ENCODE measurements at regions not wholly inside any gene's neighbourhood (a gene's known extent, or its start where the extent isn't known, plus 50 kb on each side); places are given as distances from the start of the nearest gene placed in this dataset.

DNA sequence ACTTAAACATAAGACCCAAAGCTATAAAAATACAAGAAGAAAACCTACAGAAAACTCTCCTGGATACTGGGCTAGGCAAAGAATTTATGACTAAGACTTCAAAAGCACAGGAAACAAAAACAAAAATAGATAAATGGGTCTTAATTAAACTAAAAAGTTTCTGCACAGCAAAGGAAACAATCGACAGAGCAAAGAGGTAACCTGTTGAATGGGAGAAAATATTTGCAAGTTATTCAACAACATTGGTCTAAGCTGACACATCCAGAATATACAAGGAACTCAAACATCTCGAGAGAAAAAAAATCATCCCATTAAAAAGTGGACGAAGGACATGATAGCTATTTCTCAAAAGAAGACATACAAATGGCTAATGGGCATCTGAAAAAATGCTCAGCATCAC is 72.3 kb upstream of the RBBP8 start (continued):
- no peak for TF ChIP-seq MAFK (IDR thresholded peaks at IDR 0.05; ENCODE audit: partially characterized antibody)

DNA sequence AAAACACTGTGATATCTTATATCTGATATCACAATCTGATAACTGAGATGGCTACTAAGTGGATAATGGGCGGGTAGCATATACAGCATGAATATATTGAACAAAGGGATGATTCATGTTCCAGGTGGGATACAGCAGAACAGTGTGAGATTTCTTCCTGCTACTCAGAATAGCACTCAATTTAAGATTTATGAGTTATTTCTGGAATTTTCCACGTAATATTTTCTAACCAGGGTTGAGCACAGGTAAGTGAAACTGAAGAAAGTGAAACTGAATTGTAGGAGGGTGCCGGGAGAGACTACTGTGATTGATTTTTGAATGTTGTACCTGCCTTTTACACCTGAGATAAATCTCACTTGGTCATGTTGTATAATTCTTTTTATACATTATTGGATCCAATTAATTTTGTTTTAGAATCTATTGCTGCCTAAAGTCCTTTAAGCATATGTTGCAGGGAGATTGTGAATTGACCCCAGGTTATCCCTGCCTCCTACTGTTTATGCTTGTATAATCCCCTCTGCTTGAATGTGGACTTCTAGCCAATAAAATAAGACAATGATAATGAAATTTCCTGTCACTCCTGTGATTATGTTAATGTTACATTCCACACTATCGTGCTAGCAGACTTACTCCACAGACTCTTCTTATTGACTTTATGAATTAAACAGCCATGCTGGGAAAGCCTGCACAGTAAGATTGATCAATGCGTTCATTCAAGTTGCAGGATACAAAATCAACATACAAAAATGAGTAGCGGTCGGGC is 67.6 kb upstream of the RBBP8 start:
- Histone ChIP-seq H3K9me3 (no peaks in the 10 kb centered on the region), H3K4me1 (no peaks in the 10 kb centered on the region), H3K27ac (no peak overlapping the region), H3K4me3 (no peak overlapping the region), H3K4me2 (no peak overlapping the region)
- TF ChIP-seq HOXB5 (CRISPR knock-in tag; IDR thresholded peaks at IDR 0.05) = no peak
- no peak for TF ChIP-seq EHMT2 (IDR thresholded peaks at IDR 0.05; ENCODE audit: low read depth)
- no peak for TF ChIP-seq RFX5 (IDR thresholded peaks at IDR 0.05)
- no peak for TF ChIP-seq EHF (CRISPR knock-in tag; IDR thresholded peaks at IDR 0.05)
- no peak for TF ChIP-seq HOXA7 (CRISPR knock-in tag; IDR thresholded peaks at IDR 0.05)
- no peak for TF ChIP-seq EP300 (IDR thresholded peaks at IDR 0.05)
- TF ChIP-seq, protein P1, sequence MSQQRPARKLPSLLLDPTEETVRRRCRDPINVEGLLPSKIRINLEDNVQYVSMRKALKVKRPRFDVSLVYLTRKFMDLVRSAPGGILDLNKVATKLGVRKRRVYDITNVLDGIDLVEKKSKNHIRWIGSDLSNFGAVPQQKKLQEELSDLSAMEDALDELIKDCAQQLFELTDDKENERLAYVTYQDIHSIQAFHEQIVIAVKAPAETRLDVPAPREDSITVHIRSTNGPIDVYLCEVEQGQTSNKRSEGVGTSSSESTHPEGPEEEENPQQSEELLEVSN (IDR thresholded peaks at IDR 0.05; ENCODE audit: borderline replicate concordance, low read depth) = no peak
- TF ChIP-seq GATA3 (IDR thresholded peaks at IDR 0.05; ENCODE audit: borderline replicate concordance) = no peak
- no peak for TF ChIP-seq ZNF302 (CRISPR knock-in tag; IDR thresholded peaks at IDR 0.05)
- no peak for TF ChIP-seq RARB (CRISPR knock-in tag; IDR thresholded peaks at IDR 0.05)
- TF ChIP-seq, protein P2, sequence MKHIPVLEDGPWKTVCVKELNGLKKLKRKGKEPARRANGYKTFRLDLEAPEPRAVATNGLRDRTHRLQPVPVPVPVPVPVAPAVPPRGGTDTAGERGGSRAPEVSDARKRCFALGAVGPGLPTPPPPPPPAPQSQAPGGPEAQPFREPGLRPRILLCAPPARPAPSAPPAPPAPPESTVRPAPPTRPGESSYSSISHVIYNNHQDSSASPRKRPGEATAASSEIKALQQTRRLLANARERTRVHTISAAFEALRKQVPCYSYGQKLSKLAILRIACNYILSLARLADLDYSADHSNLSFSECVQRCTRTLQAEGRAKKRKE (CRISPR knock-in tag; IDR thresholded peaks at IDR 0.05; ENCODE audit: low read depth) = no peak
- TF ChIP-seq NPAS2 (CRISPR knock-in tag; IDR thresholded peaks at IDR 0.05; ENCODE audit: borderline replicate concordance) = no peak
- ATAC-seq (no peak), DNase-seq (ENCODE audit: low read depth in 1 of 2, low spot score in 1 of 2) (no peak), FAIRE-seq (no peak)
- ChIA-PET CTCF (no interaction called here), POLR2A (no interaction called here)
- WGBS (ENCODE audit: missing lambda C conversion rate) = 63% methylated on average over 7 of the region's 7 CpGs

DNA sequence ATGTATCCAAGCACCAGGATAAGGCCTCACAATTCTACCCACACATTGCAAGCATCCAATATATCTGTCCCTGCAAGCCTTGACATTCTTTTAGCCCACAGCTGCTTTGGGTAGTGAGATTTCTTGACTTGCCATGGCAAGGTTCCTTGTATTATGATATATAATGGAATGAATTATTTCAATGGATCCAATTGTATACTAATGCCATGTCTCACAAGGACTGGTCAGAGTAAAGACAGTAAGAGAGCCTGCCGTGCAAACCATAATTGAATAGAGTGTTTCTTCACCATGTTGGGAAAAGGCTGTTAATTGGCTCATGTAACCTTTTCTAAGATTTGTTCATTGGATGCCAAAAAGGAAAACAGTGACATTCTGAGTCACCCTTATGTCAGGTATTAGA is 64.3 kb upstream of the RBBP8 start:
- DNase-seq (ENCODE audit: low read depth in 1 of 2, low spot score in 1 of 2) (no peak), ATAC-seq (no peak), FAIRE-seq (no peak)
- H3K4me3 ChIP-seq = no peak overlapping the region
- peaks cover 17% of the 10 kb centered on the region for H3K4me1 ChIP-seq
- H3K4me2 ChIP-seq = no peak overlapping the region
- TF ChIP-seq ESRRA (IDR thresholded peaks at IDR 0.05; ENCODE audit: borderline replicate concordance, low read length) = no peak
- no peak for TF ChIP-seq EHMT2 (IDR thresholded peaks at IDR 0.05; ENCODE audit: low read depth)
- TF ChIP-seq, protein P3, sequence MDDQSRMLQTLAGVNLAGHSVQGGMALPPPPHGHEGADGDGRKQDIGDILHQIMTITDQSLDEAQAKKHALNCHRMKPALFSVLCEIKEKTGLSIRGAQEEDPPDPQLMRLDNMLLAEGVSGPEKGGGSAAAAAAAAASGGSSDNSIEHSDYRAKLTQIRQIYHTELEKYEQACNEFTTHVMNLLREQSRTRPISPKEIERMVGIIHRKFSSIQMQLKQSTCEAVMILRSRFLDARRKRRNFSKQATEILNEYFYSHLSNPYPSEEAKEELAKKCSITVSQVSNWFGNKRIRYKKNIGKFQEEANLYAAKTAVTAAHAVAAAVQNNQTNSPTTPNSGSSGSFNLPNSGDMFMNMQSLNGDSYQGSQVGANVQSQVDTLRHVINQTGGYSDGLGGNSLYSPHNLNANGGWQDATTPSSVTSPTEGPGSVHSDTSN (IDR thresholded peaks at IDR 0.05) = no peak
- TF ChIP-seq HOXA7 (CRISPR knock-in tag; IDR thresholded peaks at IDR 0.05) = no peak
- TF ChIP-seq, protein P2 (CRISPR knock-in tag; IDR thresholded peaks at IDR 0.05; ENCODE audit: low read depth) = no peak
- no peaks in the 10 kb centered on the region for H3K9me3 ChIP-seq
- POLR2A ChIA-PET = no interaction called here
- CTCF ChIA-PET = no interaction called here
- H3K27ac ChIP-seq = no peak overlapping the region
- 96% methylated on average over 1 of the region's 1 CpG for WGBS (ENCODE audit: missing lambda C conversion rate)

DNA sequence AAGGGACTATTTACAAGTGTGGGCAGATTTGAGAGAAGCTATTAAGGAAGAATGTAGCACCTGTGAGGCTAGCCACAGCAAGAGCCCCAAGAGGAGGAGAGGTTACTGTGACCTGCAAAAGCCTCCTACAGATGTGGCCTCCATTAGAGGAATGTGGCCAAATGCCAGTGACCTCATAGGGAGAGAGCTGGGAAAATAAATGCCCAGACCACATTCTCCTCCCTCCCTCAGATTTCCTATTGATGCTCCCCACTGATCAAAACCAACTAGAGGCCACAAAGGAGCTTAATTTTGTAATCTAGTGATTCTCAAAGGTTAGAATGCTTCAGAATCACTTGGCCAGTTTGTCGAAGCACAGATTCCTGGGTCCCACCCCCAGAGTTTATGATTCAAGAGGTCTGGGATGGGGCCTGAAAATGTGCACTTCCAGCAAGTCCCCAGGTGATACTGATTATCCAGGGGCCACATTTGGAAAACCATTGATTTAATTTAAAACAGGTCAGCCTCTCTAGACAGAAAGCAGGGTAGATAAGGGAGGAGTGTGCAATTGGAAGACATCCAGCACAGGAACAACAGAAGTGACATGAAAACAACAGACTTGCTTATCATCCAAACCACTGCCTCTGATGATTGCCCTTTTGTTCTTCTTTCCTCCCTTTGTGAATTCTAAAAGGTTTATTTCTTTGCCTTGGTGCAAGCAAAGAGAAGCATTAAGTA is 61.2 kb upstream of the RBBP8 start:
- FAIRE-seq (no peak), DNase-seq (ENCODE audit: low read depth in 1 of 2, low spot score in 1 of 2) (no peak), ATAC-seq (no peak)
- Histone ChIP-seq H3K4me1 (peaks cover 18% of the 10 kb centered on the region), H3K4me3 (no peak overlapping the region), H3K4me2 (no peak overlapping the region), H3K27ac (no peak overlapping the region), H3K9me3 (no peaks in the 10 kb centered on the region)
- no peak for TF ChIP-seq EHMT2 (IDR thresholded peaks at IDR 0.05; ENCODE audit: low read depth)
- no peak for TF ChIP-seq MAZ (IDR thresholded peaks at IDR 0.05; ENCODE audit: borderline replicate concordance, low read depth, low read length)
- no peak for TF ChIP-seq ZSCAN20 (CRISPR knock-in tag; IDR thresholded peaks at IDR 0.05)
- TF ChIP-seq CHD2 (IDR thresholded peaks at IDR 0.05; ENCODE audit: low read length, partially characterized antibody) = no peak
- TF ChIP-seq KDM1A (IDR thresholded peaks at IDR 0.05; ENCODE audit: low read depth) = no peak
- TF ChIP-seq EP300 (IDR thresholded peaks at IDR 0.05) = no peak
- no peak for TF ChIP-seq TFCP2L1 (CRISPR knock-in tag; IDR thresholded peaks at IDR 0.05)
- TF ChIP-seq GATA3 (IDR thresholded peaks at IDR 0.05; ENCODE audit: borderline replicate concordance) = no peak
- TF ChIP-seq, protein P2 (CRISPR knock-in tag; IDR thresholded peaks at IDR 0.05; ENCODE audit: low read depth) = no peak
- no peak for TF ChIP-seq HEYL (CRISPR knock-in tag; IDR thresholded peaks at IDR 0.05)
- no peak for TF ChIP-seq NPAS2 (CRISPR knock-in tag; IDR thresholded peaks at IDR 0.05; ENCODE audit: borderline replicate concordance)
- TF ChIP-seq, protein P4, sequence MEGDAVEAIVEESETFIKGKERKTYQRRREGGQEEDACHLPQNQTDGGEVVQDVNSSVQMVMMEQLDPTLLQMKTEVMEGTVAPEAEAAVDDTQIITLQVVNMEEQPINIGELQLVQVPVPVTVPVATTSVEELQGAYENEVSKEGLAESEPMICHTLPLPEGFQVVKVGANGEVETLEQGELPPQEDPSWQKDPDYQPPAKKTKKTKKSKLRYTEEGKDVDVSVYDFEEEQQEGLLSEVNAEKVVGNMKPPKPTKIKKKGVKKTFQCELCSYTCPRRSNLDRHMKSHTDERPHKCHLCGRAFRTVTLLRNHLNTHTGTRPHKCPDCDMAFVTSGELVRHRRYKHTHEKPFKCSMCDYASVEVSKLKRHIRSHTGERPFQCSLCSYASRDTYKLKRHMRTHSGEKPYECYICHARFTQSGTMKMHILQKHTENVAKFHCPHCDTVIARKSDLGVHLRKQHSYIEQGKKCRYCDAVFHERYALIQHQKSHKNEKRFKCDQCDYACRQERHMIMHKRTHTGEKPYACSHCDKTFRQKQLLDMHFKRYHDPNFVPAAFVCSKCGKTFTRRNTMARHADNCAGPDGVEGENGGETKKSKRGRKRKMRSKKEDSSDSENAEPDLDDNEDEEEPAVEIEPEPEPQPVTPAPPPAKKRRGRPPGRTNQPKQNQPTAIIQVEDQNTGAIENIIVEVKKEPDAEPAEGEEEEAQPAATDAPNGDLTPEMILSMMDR (IDR thresholded peaks at IDR 0.05) = no peak
- ChIA-PET CTCF (no interaction called here), POLR2A (no interaction called here)
- WGBS (ENCODE audit: missing lambda C conversion rate) = 40% methylated on average over 1 of the region's 1 CpG
